NT2/D1 (cell line): ENCODE measurements at regions not wholly inside any gene's neighbourhood (a gene's known extent, or its start where the extent isn't known, plus 50 kb on each side); places are given as distances from the start of the nearest gene placed in this dataset.

Source experiments
- DNase-seq: peaks from one replicate; pipeline ENCODE4 v3.0.0-alpha.2; 2011; ENCODE audit warnings: low read depth, low spot score
- H3K27me3 ChIP-seq: 2 replicates; pipeline ENCODE4 v1.6.0; 2011; ENCODE audit warnings: mild to moderate bottlenecking; ENCODE audit not compliant: insufficient read length, insufficient read depth
- H3K36me3 ChIP-seq: 2 replicates; pipeline ENCODE4 v1.6.1; 2011; ENCODE audit warnings: mild to moderate bottlenecking, low read length, mixed read lengths; ENCODE audit not compliant: insufficient read depth, insufficient read length
- H3K4me1 ChIP-seq: 2 replicates; pipeline ENCODE4 v1.5.1; 2011; ENCODE audit not compliant: insufficient read depth, insufficient read length
- H3K4me3 ChIP-seq: 2 replicates; pipeline ENCODE4 v1.5.1; 2011; ENCODE audit warnings: low read depth; ENCODE audit not compliant: insufficient read length
- H3K9ac ChIP-seq: 2 replicates; pipeline ENCODE4 v1.6.0; 2011; ENCODE audit warnings: low read depth; ENCODE audit not compliant: insufficient read length
- H3K9me3 ChIP-seq: 2 replicates; pipeline ENCODE4 v1.5.1; 2011; ENCODE audit warnings: mild to moderate bottlenecking, low read length; ENCODE audit not compliant: insufficient read depth
- SUZ12 ChIP-seq: IDR thresholded peaks from 2 replicates; pipeline ENCODE4 v1.6.1; 2011; ENCODE audit not compliant: insufficient read length, insufficient read depth; ENCODE audit errors: extremely low read depth
- YY1 ChIP-seq: IDR thresholded peaks from 2 replicates; pipeline ENCODE4 v1.6.1; 2011; ENCODE audit not compliant: insufficient read length, insufficient read depth
- ZNF274 ChIP-seq: IDR thresholded peaks from 2 replicates; pipeline ENCODE4 v1.6.1; 2011; ENCODE audit warnings: mild to moderate bottlenecking, low read depth, low read length

DNA sequence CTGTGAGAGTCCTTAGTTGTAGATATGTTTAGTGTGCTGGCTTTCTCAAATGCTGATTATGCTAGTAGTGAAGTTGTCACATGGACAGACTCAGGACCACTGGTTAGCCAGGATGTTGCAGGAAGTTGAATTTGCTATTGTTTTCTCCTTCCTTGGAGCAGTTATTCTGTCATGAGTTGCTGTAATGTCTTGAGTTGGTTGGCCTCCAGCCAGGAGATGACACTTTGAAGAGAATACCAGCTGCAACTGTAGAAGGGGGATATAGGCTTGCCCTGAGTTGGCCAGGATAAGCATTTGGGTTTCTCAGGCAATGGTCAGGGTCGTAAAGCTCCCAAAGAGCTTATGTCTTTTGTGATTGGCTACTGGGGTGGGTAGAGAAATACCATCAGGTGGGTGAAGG lies 206.7 kb downstream of the ZNF621 start:
- no peak for TF ChIP-seq YY1
- TF ChIP-seq ZNF274: no peak
- TF ChIP-seq SUZ12: no peak
- H3K9me3 ChIP-seq: 0 out of 2 replicates have a peak, but pooled peaks cover 9% of the 10 kb centered on the region
- no peak overlapping the region for H3K4me3 ChIP-seq
- H3K4me1 ChIP-seq: no peaks in the 10 kb centered on the region
- no peaks in the 10 kb centered on the region for H3K27me3 ChIP-seq
- no peak for DNase-seq
- no peaks in the 10 kb centered on the region for H3K36me3 ChIP-seq
- H3K9ac ChIP-seq: no peak overlapping the region

- Histone ChIP-seq H3K9me3 (no peaks in the 10 kb centered on the region), H3K4me3 (no peak overlapping the region), H3K36me3 (no peaks in the 10 kb centered on the region), H3K4me1 (no peaks in the 10 kb centered on the region), H3K27me3 (no peaks in the 10 kb centered on the region), H3K9ac (no peak overlapping the region)
- DNase-seq: no peak
- TF ChIP-seq ZNF274 (no peak), YY1 (no peak), SUZ12 (no peak)
These were observed 212.2 kb downstream of the ZNF621 start for GRCh38 chr3:40736943-40737342.

GRCh38 chr3:40737343-40737742 lies 212.6 kb downstream of the ZNF621 start:
- Histone ChIP-seq H3K9me3 (no peaks in the 10 kb centered on the region), H3K36me3 (no peaks in the 10 kb centered on the region), H3K27me3 (no peaks in the 10 kb centered on the region), H3K9ac (no peak overlapping the region), H3K4me1 (no peaks in the 10 kb centered on the region), H3K4me3 (no peak overlapping the region)
- TF ChIP-seq SUZ12 (no peak), YY1 (no peak), ZNF274 (no peak)
- no peak for DNase-seq

DNA sequence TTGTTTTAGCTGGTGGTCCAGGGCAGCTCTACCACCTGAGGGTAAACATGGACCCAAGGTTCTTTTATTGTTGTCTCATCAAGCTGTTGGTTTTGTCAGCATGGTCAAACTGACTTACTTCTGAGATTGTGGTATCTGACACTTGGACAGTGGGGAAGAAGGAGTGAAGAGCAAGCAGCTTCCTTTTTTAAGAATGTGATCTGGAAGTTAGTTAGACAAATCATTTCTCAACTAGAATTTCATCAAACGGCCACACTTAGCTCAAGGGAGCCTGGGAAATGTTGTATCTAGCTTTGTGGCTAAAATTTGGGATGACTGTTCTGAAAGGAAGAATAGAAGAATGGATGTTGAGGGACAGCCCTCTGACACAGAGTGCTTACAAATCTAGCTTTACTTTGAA lies 215.2 kb downstream of the ZNF621 start:
- H3K9me3 ChIP-seq: no peaks in the 10 kb centered on the region
- H3K36me3 ChIP-seq: no peaks in the 10 kb centered on the region
- no peaks in the 10 kb centered on the region for H3K4me1 ChIP-seq
- no peaks in the 10 kb centered on the region for H3K27me3 ChIP-seq
- H3K4me3 ChIP-seq: no peak overlapping the region
- TF ChIP-seq SUZ12: no peak
- TF ChIP-seq YY1: no peak
- no peak for TF ChIP-seq ZNF274
- H3K9ac ChIP-seq: no peak overlapping the region
- no peak for DNase-seq

DNA sequence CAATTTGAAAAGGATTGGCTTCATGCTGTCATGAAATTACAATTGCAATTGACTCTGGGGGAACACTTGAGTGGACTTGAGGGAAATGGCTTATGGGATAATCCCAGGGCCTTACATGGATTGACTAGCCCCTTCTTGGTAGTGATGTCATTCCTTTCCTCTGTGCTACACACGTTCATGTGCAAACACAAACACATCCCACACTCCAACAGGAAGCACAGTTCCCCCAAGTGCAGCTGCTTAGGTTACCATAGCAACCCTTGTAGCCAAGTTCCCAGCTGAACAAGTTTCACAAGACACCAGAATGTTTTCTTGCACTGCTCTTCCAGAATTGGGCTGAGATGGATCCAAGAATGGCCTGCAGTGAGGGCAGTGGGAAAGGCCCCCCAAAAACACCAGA lies 217.0 kb downstream of the ZNF621 start:
- TF ChIP-seq ZNF274: no peak
- TF ChIP-seq SUZ12: no peak
- TF ChIP-seq YY1: no peak
- Histone ChIP-seq H3K9ac (no peak overlapping the region), H3K27me3 (no peaks in the 10 kb centered on the region)

GRCh38 chr3:40745381-40746106 lies 220.8 kb downstream of the ZNF621 start:
- TF ChIP-seq SUZ12 (no peak), YY1 (no peak), ZNF274 (no peak)
- no peak overlapping the region for H3K9ac ChIP-seq
- H3K4me1 ChIP-seq: no peaks in the 10 kb centered on the region
- H3K9me3 ChIP-seq: no peaks in the 10 kb centered on the region
- no peak for DNase-seq
- no peak overlapping the region for H3K4me3 ChIP-seq
- H3K27me3 ChIP-seq: no peaks in the 10 kb centered on the region
- H3K36me3 ChIP-seq: no peaks in the 10 kb centered on the region

More for the DNA sequence above, 217.0 kb downstream of the ZNF621 start:
- Histone ChIP-seq H3K9me3 (no peaks in the 10 kb centered on the region), H3K4me1 (no peaks in the 10 kb centered on the region), H3K36me3 (no peaks in the 10 kb centered on the region), H3K4me3 (no peak overlapping the region)
- DNase-seq: no peak

GRCh38 chr3:40751666-40752065 lies 226.9 kb downstream of the ZNF621 start:
- no peak overlapping the region for H3K9ac ChIP-seq
- no peaks in the 10 kb centered on the region for H3K9me3 ChIP-seq
- H3K27me3 ChIP-seq: no peaks in the 10 kb centered on the region
- no peak for DNase-seq
- TF ChIP-seq SUZ12: no peak
- no peak for TF ChIP-seq YY1
- no peak for TF ChIP-seq ZNF274
- no peaks in the 10 kb centered on the region for H3K36me3 ChIP-seq
- H3K4me3 ChIP-seq: no peak overlapping the region
- no peaks in the 10 kb centered on the region for H3K4me1 ChIP-seq

DNA sequence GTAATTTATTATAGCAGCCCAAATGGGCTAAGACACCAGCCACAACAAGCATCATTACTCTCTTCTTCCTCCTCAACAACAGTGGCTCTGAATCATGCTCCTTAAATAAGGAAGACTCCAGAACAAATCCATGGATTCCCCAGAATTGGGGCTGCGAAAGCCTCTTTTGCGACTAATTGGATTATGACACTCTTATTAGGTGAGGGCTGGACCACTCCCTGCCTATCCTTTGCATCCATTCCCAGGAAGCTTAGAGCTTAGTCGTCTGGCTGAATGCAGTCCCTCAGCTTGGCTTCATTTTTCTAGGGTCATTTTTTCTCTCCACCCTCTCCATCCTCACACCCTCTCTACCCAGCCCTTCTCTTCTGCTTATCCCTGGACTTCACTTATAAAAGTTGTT lies 227.7 kb downstream of the ZNF621 start:
- Histone ChIP-seq H3K36me3 (no peaks in the 10 kb centered on the region), H3K4me1 (no peaks in the 10 kb centered on the region), H3K9me3 (no peaks in the 10 kb centered on the region), H3K9ac (no peak overlapping the region), H3K4me3 (no peak overlapping the region), H3K27me3 (no peaks in the 10 kb centered on the region)
- DNase-seq: no peak
- TF ChIP-seq ZNF274 (no peak), SUZ12 (no peak), YY1 (no peak)
